ENCODE measurements at regions not wholly inside any gene's neighbourhood (a gene's known extent, or its start where the extent isn't known, plus 50 kb on each side); places are given as distances from the start of the nearest gene placed in this dataset.

DNA sequence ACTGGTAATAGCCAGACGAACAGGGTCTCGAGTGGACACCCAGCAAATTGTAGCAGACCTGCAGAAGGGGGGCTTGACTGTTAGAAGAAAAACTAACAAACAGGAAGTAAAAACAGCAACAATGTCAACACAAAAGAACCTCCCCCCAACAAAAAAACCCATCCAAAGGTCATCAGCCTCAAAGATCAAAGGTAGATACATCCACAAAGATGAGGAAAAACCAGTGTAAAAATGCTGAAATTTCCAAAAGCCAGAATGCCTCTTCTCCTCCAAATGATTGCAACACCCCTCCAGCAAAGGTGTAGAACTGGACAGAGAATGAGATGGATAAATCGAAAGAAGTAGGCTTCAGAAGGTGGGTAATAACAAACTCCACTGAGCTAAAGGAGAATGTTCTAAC is 313.0 kb upstream of the TEX13C start:
- TF ChIP-seq CTCF (IDR thresholded peaks at IDR 0.05) (no peak), POLR2A (IDR thresholded peaks at IDR 0.05) (no peak)
